K562 (cell line): ENCODE measurements at regions not wholly inside any gene's neighbourhood (a gene's known extent, or its start where the extent isn't known, plus 50 kb on each side); places are given as distances from the start of the nearest gene placed in this dataset.
A peak's percentile ranks its signal among the peaks of the same experiment; 100 is the strongest.

Experiments
- AFF1 ChIP-seq, 2 experiments: fragments of 450-650 bp; IDR thresholded peaks; 2 replicates each; pipeline ENCODE4 v1.6.1; 2018; ENCODE audit warnings: mild to moderate bottlenecking in 2 of 2, low read depth in 1 of 2; ENCODE audit not compliant: partially characterized antibody in 2 of 2
- BACH1 ChIP-seq: fragments of 200-800 bp; sonication (Bioruptor generic); IDR thresholded peaks from 2 replicates; pipeline ENCODE4 v1.6.1; 2016; ENCODE audit warnings: missing genetic modification characterization, missing compliant biosample characterization
- CHD2 ChIP-seq: IDR thresholded peaks from 2 replicates; pipeline ENCODE4 v1.6.1; 2011; ENCODE audit warnings: low read depth, low read length
- DMBX1 ChIP-seq: fragments of 250-450 bp; sonication (Bioruptor Pico); IDR thresholded peaks from 2 replicates; pipeline ENCODE4 v1.8.0; 2022; ENCODE audit warnings: inconsistent platforms, mild to moderate bottlenecking, moderate library complexity, borderline replicate concordance
- DPF2 ChIP-seq: fragments of 450-650 bp; IDR thresholded peaks from 2 replicates; pipeline ENCODE4 v1.6.1; 2016
- FOXK2 ChIP-seq, 2 experiments: fragments of 450-650 bp; IDR thresholded peaks in 1 of 2; conservative IDR thresholded peaks in 1 of 2; 2 replicates each; pipeline ENCODE4 v1.6.1; 2016; ENCODE audit warnings: low read depth in 2 of 2, mild to moderate bottlenecking in 1 of 2
- HIVEP1 ChIP-seq: fragments of 250-450 bp; sonication (Bioruptor Pico); IDR thresholded peaks from 2 replicates; pipeline ENCODE4 v1.4.0; 2020; ENCODE audit warnings: mild to moderate bottlenecking
- HLTF ChIP-seq: fragments of 450-650 bp; IDR thresholded peaks from 2 replicates; pipeline ENCODE4 v1.6.1; 2016
- HOMEZ ChIP-seq: fragments of 250-450 bp; sonication (Bioruptor Pico); IDR thresholded peaks from 2 replicates; pipeline ENCODE4 v1.4.0; 2020; ENCODE audit warnings: mild to moderate bottlenecking, moderate library complexity
- IRF1 ChIP-seq: sonication (generic); formaldehyde crosslinking; IDR thresholded peaks from 2 replicates; pipeline ENCODE4 v1.8.0; 2022; ENCODE audit warnings: missing genetic modification reagents, mild to moderate bottlenecking, borderline replicate concordance
- KLF16 ChIP-seq: IDR thresholded peaks from 2 replicates; pipeline ENCODE4 v1.6.1; 2016; ENCODE audit warnings: antibody characterized with exemption
- NFE2 ChIP-seq: IDR thresholded peaks from 2 replicates; pipeline ENCODE4 v1.6.1; 2014; ENCODE audit warnings: antibody characterized with exemption, low read depth
- PPARD ChIP-seq: fragments of 250-450 bp; sonication (Bioruptor Pico); IDR thresholded peaks from 2 replicates; pipeline ENCODE4 v1.8.0; 2022; ENCODE audit warnings: inconsistent platforms, mild to moderate bottlenecking, moderate library complexity
- SMARCC2 ChIP-seq: fragments of 450-650 bp; IDR thresholded peaks from 2 replicates; pipeline ENCODE4 v1.6.1; 2017; ENCODE audit warnings: antibody characterized with exemption, moderate library complexity, mild to moderate bottlenecking, low read depth
- SPI1 ChIP-seq: IDR thresholded peaks from 2 replicates; pipeline ENCODE4 v1.6.1; 2011; ENCODE audit warnings: low read depth, low read length, control low read depth, borderline replicate concordance
- SREBF2 ChIP-seq: sonication (generic); formaldehyde crosslinking; IDR thresholded peaks from 2 replicates; pipeline ENCODE4 v1.4.0; 2020; ENCODE audit warnings: mild to moderate bottlenecking, missing genetic modification reagents
- SRF ChIP-seq, 2 experiments: fragments of 250-450, 450-650 bp in 1 of 2; sonication (Bioruptor Pico) in 1 of 2; sonication (generic) in 1 of 2; formaldehyde crosslinking; IDR thresholded peaks; 2 replicates each; pipeline versions ENCODE4 v1.5.0 to v1.5.1; 2020 to 2022; ENCODE audit warnings: mild to moderate bottlenecking in 1 of 2, missing genetic modification reagents in 1 of 2
- TAL1 ChIP-seq: fragments of 450-650 bp; IDR thresholded peaks from 2 replicates; pipeline ENCODE4 v1.6.1; 2016; ENCODE audit warnings: mild to moderate bottlenecking
- TEAD2 ChIP-seq: fragments of 450-650 bp; IDR thresholded peaks from 2 replicates; pipeline ENCODE4 v1.6.1; 2016; ENCODE audit warnings: missing genetic modification characterization, control low read depth, missing compliant biosample characterization
- UBTF ChIP-seq, 2 experiments: IDR thresholded peaks; 2 replicates each; pipeline ENCODE4 v1.6.1; 2012; ENCODE audit warnings: improper control_type of control experiment in 2 of 2, low read depth in 2 of 2, low read length in 2 of 2, borderline replicate concordance in 1 of 2

- TF ChIP-seq AFF1 (IDR thresholded peaks at IDR 0.05; ENCODE audit: low read depth in 1 of 2, partially characterized antibody in 2 of 2) (peak; percentile 26 to 53), DPF2 (peak; percentile 66), CHD2 (no peak), UBTF (IDR thresholded peaks at IDR 0.05; ENCODE audit: borderline replicate concordance in 1 of 2, low read depth in 2 of 2, low read length in 2 of 2) (no peak), HLTF (no peak), SRF (CRISPR knock-in tag; IDR thresholded peaks at IDR 0.05) (no peak), SREBF2 (CRISPR knock-in tag) (0 out of 2 replicates have a peak, but pooled peaks have one; percentile 17), SPI1 (no peak; the same call in 1 of the 2 replicates), TEAD2 (tag) (no peak), HOMEZ (CRISPR knock-in tag) (no peak), BACH1 (tag) (peak; percentile 29; the same call in 1 of the 2 replicates), IRF1 (CRISPR knock-in tag) (no peak), TAL1 (peak; percentile 6; the same call in 1 of the 2 replicates), SMARCC2 (peak; percentile 36; the same call in 1 of the 2 replicates), PPARD (no peak), HIVEP1 (CRISPR knock-in tag) (no peak), KLF16 (no peak), NFE2 (no peak), FOXK2 (conservative IDR thresholded peaks at IDR 0.05 in 1 of 2, IDR thresholded peaks at IDR 0.05 in 1 of 2; ENCODE audit: low read depth in 2 of 2) (peak; percentile 10 to 37; a peak in 2 of 4 replicates), DMBX1 (CRISPR knock-in tag) (peak; percentile 17; the same call in 1 of the 2 replicates)
Measured at GRCh38 chr3:171974986-171975837, 64.2 kb upstream of the FNDC3B start (continued).
